T-helper 2 cell treated with Interferon-gamma antibody and Interleukin-4, amounts not matched to agents 5 μg/mL and 100 μg/mL, for 36 hours (primary cell): ENCODE measurements at regions not wholly inside any gene's neighbourhood (a gene's known extent, or its start where the extent isn't known, plus 50 kb on each side); places are given as distances from the start of the nearest gene placed in this dataset.
"Not testable (repeated sequence)": the region's sequence is repeated elsewhere in the genome, so short reads cannot be mapped to it uniquely, and the experiment has no call there.

Experiments used
- DNase-seq: peaks from one replicate; pipeline ENCODE4 v3.0.0; 2021; ENCODE audit warnings: low spot score
- H3K27ac Mint-ChIP-seq: one replicate; pipeline ENCODE4 v1.8.0; 2021; ENCODE audit warnings: mild to moderate bottlenecking, mixed read lengths
- H3K27me3 Mint-ChIP-seq: one replicate; pipeline ENCODE4 v1.8.0; 2021; ENCODE audit warnings: low read depth, mixed read lengths
- H3K36me3 Mint-ChIP-seq: one replicate; pipeline ENCODE4 v1.8.0; 2021; ENCODE audit warnings: low read depth, mixed read lengths
- H3K4me1 Mint-ChIP-seq: one replicate; pipeline ENCODE4 v1.8.0; 2021; ENCODE audit warnings: low read depth, mixed read lengths
- H3K4me3 Mint-ChIP-seq: one replicate; pipeline ENCODE4 v1.8.0; 2022; ENCODE audit warnings: mild to moderate bottlenecking, moderate library complexity, mixed read lengths
- H3K9me3 Mint-ChIP-seq: one replicate; pipeline ENCODE4 v1.8.0; 2021; ENCODE audit warnings: mixed read lengths

DNA sequence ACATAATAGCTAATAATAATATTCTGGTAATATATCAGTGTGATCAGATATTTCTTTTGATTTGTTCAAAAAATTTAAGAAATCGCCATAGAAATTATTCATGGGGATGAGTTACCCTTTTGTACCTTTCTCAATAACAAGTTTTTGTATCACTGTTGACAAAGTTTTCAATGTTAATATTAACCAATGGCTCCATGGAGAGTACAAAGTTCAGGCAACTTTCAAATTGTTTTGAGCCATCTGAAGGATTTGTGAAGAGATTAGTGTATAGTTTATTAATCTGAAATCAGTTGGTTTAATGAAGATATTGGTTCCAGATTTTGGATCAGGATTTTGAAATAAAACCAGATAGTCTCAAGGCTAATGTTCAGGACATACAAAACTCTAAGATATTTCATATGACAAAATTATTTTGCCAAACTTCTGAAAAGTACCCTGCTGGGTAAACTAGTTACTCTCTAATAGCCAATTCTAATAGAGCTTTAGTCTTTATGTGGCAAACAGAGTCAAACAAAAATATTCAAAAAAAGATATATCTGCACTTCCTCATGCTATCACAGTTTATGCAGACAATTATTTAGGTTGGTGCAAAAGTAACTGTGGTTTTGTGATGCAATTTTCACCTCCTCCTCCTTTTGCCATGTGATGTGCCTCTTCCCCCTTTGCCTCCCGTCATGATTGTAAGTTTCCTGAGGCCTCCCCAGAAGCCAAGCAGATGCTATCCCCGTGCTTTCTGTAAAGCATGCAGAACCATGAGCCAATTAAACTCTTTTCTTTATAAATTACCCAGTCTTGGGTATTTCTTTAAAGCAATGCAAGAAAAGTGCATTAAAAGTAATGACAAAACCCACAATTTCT, 1105.0 kb downstream of the PLA2G4A start:
- H3K36me3 Mint-ChIP-seq = no peaks in the 10 kb centered on the region
- H3K27ac Mint-ChIP-seq = no peak overlapping the region

GRCh38 chr1:187936667-187937066, 1107.9 kb downstream of the PLA2G4A start:
- no peaks in the 10 kb centered on the region for H3K27me3 Mint-ChIP-seq
- no peaks in the 10 kb centered on the region for H3K9me3 Mint-ChIP-seq
- H3K36me3 Mint-ChIP-seq = no peaks in the 10 kb centered on the region
- no peak overlapping the region for H3K4me3 Mint-ChIP-seq
- no peak for DNase-seq
- no peaks in the 10 kb centered on the region for H3K4me1 Mint-ChIP-seq
- no peak overlapping the region for H3K27ac Mint-ChIP-seq

More for the DNA sequence above, 1105.0 kb downstream of the PLA2G4A start:
- H3K9me3 Mint-ChIP-seq = no peaks in the 10 kb centered on the region
- no peaks in the 10 kb centered on the region for H3K27me3 Mint-ChIP-seq
- no peak overlapping the region for H3K4me3 Mint-ChIP-seq
- DNase-seq = no peak
- H3K4me1 Mint-ChIP-seq = no peaks in the 10 kb centered on the region

GRCh38 chr1:187938092-187938491, 1109.3 kb downstream of the PLA2G4A start:
- Mint-ChIP-seq H3K27ac (no peak overlapping the region), H3K4me3 (no peak overlapping the region), H3K4me1 (no peaks in the 10 kb centered on the region), H3K9me3 (peaks cover 9% of the 10 kb centered on the region), H3K36me3 (no peaks in the 10 kb centered on the region), H3K27me3 (no peaks in the 10 kb centered on the region)
- no peak for DNase-seq

GRCh38 chr1:187942986-187943385, 1114.2 kb downstream of the PLA2G4A start:
- peaks cover 32% of the 10 kb centered on the region for H3K9me3 Mint-ChIP-seq

DNA sequence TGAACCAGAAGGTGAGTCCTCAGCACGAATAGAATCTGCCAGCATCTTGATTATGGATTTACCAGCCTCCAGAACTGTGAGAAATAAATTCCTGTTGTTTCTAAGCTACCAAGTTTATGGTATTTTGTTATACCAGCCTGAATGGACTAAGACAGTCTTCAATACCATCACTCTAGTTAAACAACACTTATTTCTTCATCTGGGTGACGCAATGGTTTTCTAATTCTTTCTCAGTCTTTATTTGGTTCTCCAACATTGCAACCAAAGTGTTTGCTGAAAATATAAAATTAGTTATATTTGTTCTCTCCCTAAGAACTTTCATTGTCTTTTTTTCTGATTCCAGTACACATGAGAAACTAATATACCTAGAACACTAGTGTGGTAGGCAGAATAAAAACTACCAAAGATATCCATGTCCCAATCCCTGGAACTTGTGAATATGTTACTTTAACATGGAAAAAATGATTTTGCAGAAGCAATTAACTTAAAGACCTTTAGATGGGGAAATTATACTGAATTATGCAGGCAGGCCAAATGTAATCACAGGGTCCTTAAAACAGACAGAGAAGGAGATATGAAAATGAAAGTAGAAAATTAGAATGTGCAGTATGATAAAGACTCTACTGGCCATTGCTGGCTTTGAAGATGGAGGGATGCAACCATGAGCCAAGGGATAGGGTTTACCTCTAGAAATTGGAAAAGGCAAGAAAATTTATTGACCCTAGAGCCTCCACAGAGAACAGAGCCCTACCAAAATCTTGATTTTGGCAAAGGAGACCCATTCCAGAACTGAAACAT, 1115.1 kb downstream of the PLA2G4A start:
- Mint-ChIP-seq H3K4me3 (no peak overlapping the region), H3K27me3 (no peaks in the 10 kb centered on the region), H3K9me3 (peaks cover 32% of the 10 kb centered on the region), H3K36me3 (no peaks in the 10 kb centered on the region), H3K27ac (no peak overlapping the region), H3K4me1 (no peaks in the 10 kb centered on the region)
- no peak for DNase-seq

More at GRCh38 chr1:187942986-187943385, 1114.2 kb downstream of the PLA2G4A start:
- Mint-ChIP-seq H3K27ac (no peak overlapping the region), H3K36me3 (no peaks in the 10 kb centered on the region), H3K4me1 (no peaks in the 10 kb centered on the region), H3K27me3 (no peaks in the 10 kb centered on the region), H3K4me3 (no peak overlapping the region)
- no peak for DNase-seq

- H3K27me3 Mint-ChIP-seq, H3K4me3 Mint-ChIP-seq, H3K36me3 Mint-ChIP-seq, H3K4me1 Mint-ChIP-seq, H3K27ac Mint-ChIP-seq, DNase-seq: not testable (repeated sequence)
- peaks cover 32% of the 10 kb centered on the region for H3K9me3 Mint-ChIP-seq
These were observed 1117.9 kb downstream of the PLA2G4A start for GRCh38 chr1:187946661-187947060.

DNA sequence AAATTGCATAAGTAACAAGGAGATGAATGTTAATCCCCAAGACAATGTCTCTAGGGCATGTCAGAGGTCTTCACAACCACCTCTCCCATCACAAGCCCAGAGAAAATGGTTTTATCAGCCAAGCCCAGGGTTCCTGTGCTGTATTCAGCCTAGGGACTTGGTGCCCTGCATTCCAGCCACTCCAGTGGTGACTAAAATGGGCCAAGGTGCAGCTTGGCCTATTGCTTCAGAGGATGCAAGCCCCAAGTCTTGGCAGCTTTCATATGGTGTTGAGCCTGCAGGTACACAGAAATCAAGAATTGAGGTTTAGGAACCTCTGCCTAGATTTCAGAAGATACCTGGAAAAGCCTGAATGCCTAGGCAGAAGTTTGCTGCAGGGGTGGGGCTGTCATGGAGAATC, 1118.6 kb downstream of the PLA2G4A start:
- H3K36me3 Mint-ChIP-seq = no peaks in the 10 kb centered on the region
- no peak for DNase-seq
- no peaks in the 10 kb centered on the region for H3K27me3 Mint-ChIP-seq
- H3K9me3 Mint-ChIP-seq = peaks cover 30% of the 10 kb centered on the region
- no peaks in the 10 kb centered on the region for H3K4me1 Mint-ChIP-seq
- no peak overlapping the region for H3K4me3 Mint-ChIP-seq
- H3K27ac Mint-ChIP-seq = no peak overlapping the region

DNA sequence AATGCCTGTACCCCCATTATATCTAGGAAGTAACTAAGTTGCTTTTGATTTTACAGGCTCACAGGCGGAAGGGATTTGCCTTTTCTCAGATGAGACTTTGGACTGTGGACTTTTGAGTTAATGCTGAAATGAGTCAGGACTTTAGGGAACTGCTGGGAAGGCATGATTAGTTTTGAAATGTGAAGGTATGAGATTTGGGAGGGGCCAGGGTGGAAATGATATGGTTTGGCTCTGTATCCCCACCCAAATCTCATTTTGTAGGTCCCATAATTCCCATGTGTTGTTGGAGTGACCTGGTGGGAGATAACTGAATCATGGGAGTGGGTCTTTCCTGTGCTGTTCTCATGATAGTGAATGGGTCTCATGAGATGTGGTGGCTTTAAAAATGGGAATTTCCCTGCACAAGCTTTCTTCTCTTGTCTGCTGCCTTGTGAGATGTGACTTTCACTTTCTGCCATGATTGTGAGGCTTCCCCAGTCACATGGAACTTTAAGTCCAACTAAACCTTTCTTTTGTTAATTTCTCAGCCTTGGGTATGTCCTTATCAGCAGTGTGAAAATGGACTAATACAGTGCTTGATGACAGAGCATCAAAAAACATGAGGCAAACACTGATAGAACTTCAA, 1119.5 kb downstream of the PLA2G4A start:
- Mint-ChIP-seq H3K36me3 (no peaks in the 10 kb centered on the region), H3K27ac (no peak overlapping the region), H3K4me3 (no peak overlapping the region), H3K27me3 (no peaks in the 10 kb centered on the region), H3K4me1 (no peaks in the 10 kb centered on the region), H3K9me3 (peaks cover 25% of the 10 kb centered on the region)
- DNase-seq = no peak

DNA sequence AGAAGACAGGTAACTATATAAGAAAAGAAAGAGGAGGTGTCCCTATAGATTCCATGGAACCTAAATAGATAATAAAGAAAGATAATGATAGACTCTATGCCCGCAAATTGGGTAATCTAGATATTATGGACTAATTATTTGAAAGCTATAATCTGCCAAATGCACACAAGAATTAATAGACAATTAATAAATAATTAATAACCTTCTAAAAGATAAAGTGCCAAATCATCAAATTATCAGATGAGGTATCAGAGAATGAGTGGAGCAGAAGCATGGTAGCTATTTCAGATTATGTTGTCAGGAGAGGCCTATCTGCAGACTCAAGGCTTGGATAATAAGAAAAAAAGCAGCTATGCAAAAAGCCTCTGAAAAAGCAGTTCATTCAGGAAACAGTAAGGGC, 1120.8 kb downstream of the PLA2G4A start:
- no peak overlapping the region for H3K4me3 Mint-ChIP-seq
- H3K27ac Mint-ChIP-seq = no peak overlapping the region
- peaks cover 19% of the 10 kb centered on the region for H3K9me3 Mint-ChIP-seq
- H3K27me3 Mint-ChIP-seq = no peaks in the 10 kb centered on the region
- no peak for DNase-seq
- no peaks in the 10 kb centered on the region for H3K4me1 Mint-ChIP-seq
- no peaks in the 10 kb centered on the region for H3K36me3 Mint-ChIP-seq

DNA sequence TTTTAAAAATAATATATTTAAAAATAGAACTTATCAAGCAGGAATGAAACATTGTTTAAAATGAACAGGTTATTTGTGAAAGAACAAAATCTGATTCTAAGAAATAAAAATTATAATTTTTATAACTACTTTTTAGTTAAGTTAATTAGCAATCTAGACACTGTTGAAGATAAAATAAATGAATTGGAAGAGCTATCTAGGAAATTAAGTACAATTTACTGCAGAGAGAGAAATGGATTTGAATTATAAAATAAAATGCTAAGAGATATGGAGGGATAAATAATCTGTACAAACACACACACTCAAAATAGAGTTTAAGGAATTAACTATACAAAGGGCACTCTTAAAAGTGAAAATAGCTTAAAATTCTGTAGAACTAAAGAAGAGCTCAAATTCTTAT, 1123.1 kb downstream of the PLA2G4A start:
- H3K36me3 Mint-ChIP-seq = no peaks in the 10 kb centered on the region
- H3K27me3 Mint-ChIP-seq = no peaks in the 10 kb centered on the region
- H3K4me1 Mint-ChIP-seq = no peaks in the 10 kb centered on the region
- H3K27ac Mint-ChIP-seq = no peak overlapping the region
- no peak overlapping the region for H3K4me3 Mint-ChIP-seq
- H3K9me3 Mint-ChIP-seq = peaks cover 7% of the 10 kb centered on the region
- DNase-seq = no peak

GRCh38 chr1:187952446-187952845, 1123.7 kb downstream of the PLA2G4A start:
- no peaks in the 10 kb centered on the region for H3K36me3 Mint-ChIP-seq
- H3K4me3 Mint-ChIP-seq = no peak overlapping the region
- peaks cover 4% of the 10 kb centered on the region for H3K9me3 Mint-ChIP-seq
- no peaks in the 10 kb centered on the region for H3K27me3 Mint-ChIP-seq
- no peak for DNase-seq
- H3K27ac Mint-ChIP-seq = no peak overlapping the region
- H3K4me1 Mint-ChIP-seq = no peaks in the 10 kb centered on the region

- Mint-ChIP-seq H3K4me1 (no peaks in the 10 kb centered on the region), H3K27ac (no peak overlapping the region), H3K27me3 (no peaks in the 10 kb centered on the region), H3K9me3 (peaks cover 4% of the 10 kb centered on the region), H3K4me3 (no peak overlapping the region), H3K36me3 (no peaks in the 10 kb centered on the region)
- DNase-seq = no peak
These were observed 1128.2 kb downstream of the PLA2G4A start for GRCh38 chr1:187956975-187957374.

- Mint-ChIP-seq H3K36me3 (no peaks in the 10 kb centered on the region), H3K27ac (no peak overlapping the region), H3K9me3 (no peaks in the 10 kb centered on the region), H3K4me3 (no peak overlapping the region), H3K27me3 (no peaks in the 10 kb centered on the region), H3K4me1 (no peaks in the 10 kb centered on the region)
- no peak for DNase-seq
These were observed 1129.5 kb downstream of the PLA2G4A start for GRCh38 chr1:187958207-187958606.

DNA sequence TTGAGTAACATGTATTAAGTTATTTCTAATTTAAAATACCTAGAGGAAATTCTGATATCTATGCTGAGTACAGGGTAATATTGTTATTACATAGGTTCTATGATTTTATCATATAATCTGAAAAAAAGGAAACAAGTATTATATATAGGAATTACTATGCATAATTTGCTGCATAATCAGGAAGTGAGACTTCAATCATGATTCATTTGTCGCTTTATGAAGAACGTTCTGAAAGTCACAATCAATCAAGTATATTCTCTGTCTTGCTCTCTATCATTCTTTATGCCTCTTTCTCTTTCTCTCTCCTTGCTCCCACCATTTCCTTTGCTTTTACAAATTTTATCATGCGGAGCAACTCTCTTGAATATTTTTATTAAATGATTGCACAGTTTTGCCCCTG, 1130.3 kb downstream of the PLA2G4A start:
- Mint-ChIP-seq H3K27ac (no peak overlapping the region), H3K27me3 (no peaks in the 10 kb centered on the region), H3K4me3 (no peak overlapping the region), H3K36me3 (no peaks in the 10 kb centered on the region), H3K4me1 (no peaks in the 10 kb centered on the region), H3K9me3 (no peaks in the 10 kb centered on the region)
- DNase-seq = no peak
